GM19452 (cell line): ENCODE measurements at regions not wholly inside any gene's neighbourhood (a gene's known extent, or its start where the extent isn't known, plus 50 kb on each side); places are given as distances from the start of the nearest gene placed in this dataset.
"Not testable (repeated sequence)": the region's sequence is repeated elsewhere in the genome, so short reads cannot be mapped to it uniquely, and the experiment has no call there.

Experiments used
- ATAC-seq: cut with Tn5 transposase; IDR thresholded peaks from one replicate; pipeline ENCODE4 v1.9.1; 2021; ENCODE audit not compliant: unreplicated experiment

GRCh38 chr12:126974779-126975178 is 1292.2 kb upstream of the TMEM132C start:
- ATAC-seq, result no peak

GRCh38 chr12:126976579-126976978 is 1290.4 kb upstream of the TMEM132C start:
- ATAC-seq, result no peak

- not testable (repeated sequence) for ATAC-seq
Observed at GRCh38 chr12:126979564-126979963, 1287.4 kb upstream of the TMEM132C start.

- no peak for ATAC-seq
Observed at GRCh38 chr12:126982707-126983106, 1284.3 kb upstream of the TMEM132C start.

- ATAC-seq, result not testable (repeated sequence)
Observed at GRCh38 chr12:126983735-126984134, 1283.2 kb upstream of the TMEM132C start.

GRCh38 chr12:126985663-126986062 is 1281.3 kb upstream of the TMEM132C start:
- ATAC-seq, result not testable (repeated sequence)

- no peak for ATAC-seq
Observed at GRCh38 chr12:126989532-126989931, 1277.4 kb upstream of the TMEM132C start.

GRCh38 chr12:126993898-126994297 is 1273.1 kb upstream of the TMEM132C start:
- no peak for ATAC-seq

- ATAC-seq, result no peak
Observed at GRCh38 chr12:126994599-126994998, 1272.4 kb upstream of the TMEM132C start.

- ATAC-seq, result no peak
Observed at GRCh38 chr12:126998031-126998430, 1268.9 kb upstream of the TMEM132C start.

- no peak for ATAC-seq
Observed at GRCh38 chr12:126998747-126999285, 1268.2 kb upstream of the TMEM132C start.

- ATAC-seq, result no peak
Observed at GRCh38 chr12:126999352-126999751, 1267.6 kb upstream of the TMEM132C start.

GRCh38 chr12:127005406-127005805 is 1261.6 kb upstream of the TMEM132C start:
- no peak for ATAC-seq

GRCh38 chr12:127006972-127007371 is 1260.0 kb upstream of the TMEM132C start:
- no peak for ATAC-seq

GRCh38 chr12:127008755-127009403 is 1258.1 kb upstream of the TMEM132C start:
- ATAC-seq, result no peak

- ATAC-seq, result no peak
Observed at GRCh38 chr12:127012109-127012508, 1254.9 kb upstream of the TMEM132C start.

- ATAC-seq, result no peak
Observed at GRCh38 chr12:127013197-127013596, 1253.8 kb upstream of the TMEM132C start.

GRCh38 chr12:127014079-127014478 is 1252.9 kb upstream of the TMEM132C start:
- ATAC-seq, result no peak

GRCh38 chr12:127024791-127025190 is 1242.2 kb upstream of the TMEM132C start:
- no peak for ATAC-seq

GRCh38 chr12:127025545-127025944 is 1241.4 kb upstream of the TMEM132C start:
- ATAC-seq, result no peak

- no peak for ATAC-seq
Observed at GRCh38 chr12:127035011-127035879, 1231.7 kb upstream of the TMEM132C start.

- no peak for ATAC-seq
Observed at GRCh38 chr12:127038152-127038551, 1228.8 kb upstream of the TMEM132C start.
